ENCODE measurements at regions not wholly inside any gene's neighbourhood (a gene's known extent, or its start where the extent isn't known, plus 50 kb on each side); places are given as distances from the start of the nearest gene placed in this dataset.

- Histone ChIP-seq H4K20me1 (ENCODE audit: insufficient read depth, low read length) (no peaks in the 10 kb centered on the region), H3K79me2 (ENCODE audit: insufficient read depth, low read depth, low read length) (no peaks in the 10 kb centered on the region), H3K9me3 (ENCODE audit: low read length) (no peaks in the 10 kb centered on the region), H2AFZ (ENCODE audit: low read length) (no peak overlapping the region), H3K4me1 (ENCODE audit: insufficient read depth, low read length, poor library complexity, severe bottlenecking) (no peaks in the 10 kb centered on the region), H3K9me2 (ENCODE audit: insufficient read depth, low read length) (no peaks in the 10 kb centered on the region), H3K4me2 (ENCODE audit: low read length) (no peak overlapping the region), H3K36me3 (ENCODE audit: insufficient read depth, low read length) (no peaks in the 10 kb centered on the region), H3K27ac (ENCODE audit: low read depth, low read length, poor library complexity, severe bottlenecking) (no peak overlapping the region), H3K4me3 (ENCODE audit: low read depth, low read length, poor library complexity, severe bottlenecking) (no peak overlapping the region)
- CTCF ChIA-PET (ENCODE audit: unreplicated experiment), result no interaction called here
- no peak for DNase-seq (ENCODE audit: low spot score)
- TF ChIP-seq CTCF (conservative IDR thresholded peaks at IDR 0.05; ENCODE audit: low read length), result no peak
- no peak for TF ChIP-seq EZH2phosphoT487 (IDR thresholded peaks at IDR 0.05; ENCODE audit: borderline replicate concordance, low read depth, low read length)
- intact Hi-C loops (cut with micrococcal nuclease; ENCODE audit: unreplicated experiment), result no loop called here
- BruUV-seq (replicated peaks), result no TSS peak
- POLR2A ChIA-PET, result interaction anchor here (0.6 kb wide), 1 partner anchor 147 kb away, joined by 3 read pairs; no protein-coding TSS in a partner anchor
Measured at GRCh38 chr5:7179364-7179763, 216.6 kb upstream of the ADCY2 start.

- no peak overlapping the region for H3K4me3 ChIP-seq (ENCODE audit: low read depth, low read length, poor library complexity, severe bottlenecking)
- TF ChIP-seq CTCF (conservative IDR thresholded peaks at IDR 0.05; ENCODE audit: low read length), result no peak
- TF ChIP-seq EZH2phosphoT487 (IDR thresholded peaks at IDR 0.05; ENCODE audit: borderline replicate concordance, low read depth, low read length), result no peak
- POLR2A ChIA-PET, result no interaction called here
- BruUV-seq (replicated peaks), result no TSS peak
- no peaks in the 10 kb centered on the region for H3K9me2 ChIP-seq (ENCODE audit: insufficient read depth, low read length)
- H3K4me2 ChIP-seq (ENCODE audit: low read length), result no peak overlapping the region
- no peak for DNase-seq (ENCODE audit: low spot score)
- CTCF ChIA-PET (ENCODE audit: unreplicated experiment), result no interaction called here
- intact Hi-C loops (cut with micrococcal nuclease; ENCODE audit: unreplicated experiment), result no loop called here
- H3K36me3 ChIP-seq (ENCODE audit: insufficient read depth, low read length), result no peaks in the 10 kb centered on the region
- H3K27ac ChIP-seq (ENCODE audit: low read depth, low read length, poor library complexity, severe bottlenecking), result no peak overlapping the region
- H3K79me2 ChIP-seq (ENCODE audit: insufficient read depth, low read depth, low read length), result no peaks in the 10 kb centered on the region
- H4K20me1 ChIP-seq (ENCODE audit: insufficient read depth, low read length), result no peaks in the 10 kb centered on the region
- H2AFZ ChIP-seq (ENCODE audit: low read length), result no peak overlapping the region
- no peaks in the 10 kb centered on the region for H3K4me1 ChIP-seq (ENCODE audit: insufficient read depth, low read length, poor library complexity, severe bottlenecking)
- no peaks in the 10 kb centered on the region for H3K9me3 ChIP-seq (ENCODE audit: low read length)
Measured at GRCh38 chr5:7181841-7182240, 214.1 kb upstream of the ADCY2 start.

GRCh38 chr5:7185742-7186141 is 210.2 kb upstream of the ADCY2 start:
- Histone ChIP-seq H3K9me3 (ENCODE audit: low read length) (no peaks in the 10 kb centered on the region), H3K4me2 (ENCODE audit: low read length) (no peak overlapping the region), H3K36me3 (ENCODE audit: insufficient read depth, low read length) (no peaks in the 10 kb centered on the region), H3K27ac (ENCODE audit: low read depth, low read length, poor library complexity, severe bottlenecking) (no peak overlapping the region), H3K9me2 (ENCODE audit: insufficient read depth, low read length) (no peaks in the 10 kb centered on the region), H3K79me2 (ENCODE audit: insufficient read depth, low read depth, low read length) (no peaks in the 10 kb centered on the region), H3K4me3 (ENCODE audit: low read depth, low read length, poor library complexity, severe bottlenecking) (no peak overlapping the region), H3K4me1 (ENCODE audit: insufficient read depth, low read length, poor library complexity, severe bottlenecking) (no peaks in the 10 kb centered on the region), H2AFZ (ENCODE audit: low read length) (no peak overlapping the region), H4K20me1 (ENCODE audit: insufficient read depth, low read length) (no peaks in the 10 kb centered on the region)
- no peak for TF ChIP-seq EZH2phosphoT487 (IDR thresholded peaks at IDR 0.05; ENCODE audit: borderline replicate concordance, low read depth, low read length)
- TF ChIP-seq CTCF (conservative IDR thresholded peaks at IDR 0.05; ENCODE audit: low read length), result no peak
- intact Hi-C loops (cut with micrococcal nuclease; ENCODE audit: unreplicated experiment), result no loop called here
- no peak for DNase-seq (ENCODE audit: low spot score)
- CTCF ChIA-PET (ENCODE audit: unreplicated experiment), result no interaction called here
- POLR2A ChIA-PET, result interaction anchor here (0.6 kb wide), 1 partner anchor 48 kb away, joined by 3 read pairs; no protein-coding TSS in a partner anchor
- BruUV-seq (replicated peaks), result no TSS peak
